ENCODE measurements at regions not wholly inside any gene's neighbourhood (a gene's known extent, or its start where the extent isn't known, plus 50 kb on each side); places are given as distances from the start of the nearest gene placed in this dataset.

DNA sequence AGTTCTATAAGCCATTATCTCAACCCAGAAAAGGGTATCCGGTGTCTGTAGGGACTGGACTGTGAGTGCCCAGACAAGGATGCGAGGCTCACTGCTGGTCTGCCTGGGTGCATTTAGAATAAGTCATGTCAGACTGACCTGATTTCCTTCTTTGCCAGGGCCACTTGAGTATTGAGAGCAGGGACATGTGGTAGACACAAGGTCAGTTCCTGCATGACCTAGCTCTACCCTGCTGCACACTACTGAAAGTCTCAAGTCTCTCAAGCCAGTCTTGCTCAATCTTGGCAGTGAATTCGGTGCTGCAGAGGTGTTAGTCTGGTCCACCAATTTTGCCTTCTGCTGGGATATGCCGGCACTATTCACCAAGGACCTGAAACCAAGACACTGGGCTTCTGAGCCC, 180.1 kb downstream of the C1orf94 start:
- H3K4me3 ChIP-seq (ENCODE audit: low read depth, low read length): no peak overlapping the region
- no peak for DNase-seq (ENCODE audit: low read depth, low spot score)
- TF ChIP-seq, protein P1, sequence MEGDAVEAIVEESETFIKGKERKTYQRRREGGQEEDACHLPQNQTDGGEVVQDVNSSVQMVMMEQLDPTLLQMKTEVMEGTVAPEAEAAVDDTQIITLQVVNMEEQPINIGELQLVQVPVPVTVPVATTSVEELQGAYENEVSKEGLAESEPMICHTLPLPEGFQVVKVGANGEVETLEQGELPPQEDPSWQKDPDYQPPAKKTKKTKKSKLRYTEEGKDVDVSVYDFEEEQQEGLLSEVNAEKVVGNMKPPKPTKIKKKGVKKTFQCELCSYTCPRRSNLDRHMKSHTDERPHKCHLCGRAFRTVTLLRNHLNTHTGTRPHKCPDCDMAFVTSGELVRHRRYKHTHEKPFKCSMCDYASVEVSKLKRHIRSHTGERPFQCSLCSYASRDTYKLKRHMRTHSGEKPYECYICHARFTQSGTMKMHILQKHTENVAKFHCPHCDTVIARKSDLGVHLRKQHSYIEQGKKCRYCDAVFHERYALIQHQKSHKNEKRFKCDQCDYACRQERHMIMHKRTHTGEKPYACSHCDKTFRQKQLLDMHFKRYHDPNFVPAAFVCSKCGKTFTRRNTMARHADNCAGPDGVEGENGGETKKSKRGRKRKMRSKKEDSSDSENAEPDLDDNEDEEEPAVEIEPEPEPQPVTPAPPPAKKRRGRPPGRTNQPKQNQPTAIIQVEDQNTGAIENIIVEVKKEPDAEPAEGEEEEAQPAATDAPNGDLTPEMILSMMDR (IDR thresholded peaks at IDR 0.05; ENCODE audit: low read depth, low read length): no peak
- in situ Hi-C loops (cut with HindIII; ENCODE audit: low sequenced_read_pairs): no loop called here

DNA sequence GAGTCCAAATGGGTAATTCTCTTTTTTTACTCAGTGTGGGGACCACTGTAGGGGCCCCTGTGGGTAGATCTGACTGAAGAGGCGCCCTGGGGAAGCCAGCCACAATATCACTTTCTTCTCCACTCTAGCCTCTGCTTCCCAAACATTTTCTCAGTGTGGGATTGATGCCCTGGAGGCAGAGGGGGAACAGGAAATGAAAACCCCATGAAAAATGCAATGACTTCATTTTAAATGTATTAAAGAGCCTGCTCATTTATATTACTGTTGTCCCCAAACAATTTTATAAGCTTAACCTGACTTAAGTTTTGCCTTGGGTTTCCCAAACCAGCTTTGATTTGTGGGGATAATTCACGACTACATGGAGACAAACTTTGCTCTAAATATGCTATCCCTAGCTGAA, 181.9 kb downstream of the C1orf94 start:
- no peak for DNase-seq (ENCODE audit: low read depth, low spot score)
- H3K4me3 ChIP-seq (ENCODE audit: low read depth, low read length): no peak overlapping the region
- TF ChIP-seq, protein P1 (IDR thresholded peaks at IDR 0.05; ENCODE audit: low read depth, low read length): no peak
- in situ Hi-C loops (cut with HindIII; ENCODE audit: low sequenced_read_pairs): no loop called here

- no peak for DNase-seq (ENCODE audit: low read depth, low spot score)
- TF ChIP-seq, protein P1 (IDR thresholded peaks at IDR 0.05; ENCODE audit: low read depth, low read length): no peak
- in situ Hi-C loops (cut with HindIII; ENCODE audit: low sequenced_read_pairs): no loop called here
- no peak overlapping the region for H3K4me3 ChIP-seq (ENCODE audit: low read depth, low read length)
Measured at GRCh38 chr1:34359411-34359810, 182.7 kb downstream of the C1orf94 start.

GRCh38 chr1:34360574-34360973, 183.9 kb downstream of the C1orf94 start:
- in situ Hi-C loops (cut with HindIII; ENCODE audit: low sequenced_read_pairs): no loop called here
- TF ChIP-seq, protein P1 (IDR thresholded peaks at IDR 0.05; ENCODE audit: low read depth, low read length): no peak
- no peak for DNase-seq (ENCODE audit: low read depth, low spot score)
- no peak overlapping the region for H3K4me3 ChIP-seq (ENCODE audit: low read depth, low read length)

DNA sequence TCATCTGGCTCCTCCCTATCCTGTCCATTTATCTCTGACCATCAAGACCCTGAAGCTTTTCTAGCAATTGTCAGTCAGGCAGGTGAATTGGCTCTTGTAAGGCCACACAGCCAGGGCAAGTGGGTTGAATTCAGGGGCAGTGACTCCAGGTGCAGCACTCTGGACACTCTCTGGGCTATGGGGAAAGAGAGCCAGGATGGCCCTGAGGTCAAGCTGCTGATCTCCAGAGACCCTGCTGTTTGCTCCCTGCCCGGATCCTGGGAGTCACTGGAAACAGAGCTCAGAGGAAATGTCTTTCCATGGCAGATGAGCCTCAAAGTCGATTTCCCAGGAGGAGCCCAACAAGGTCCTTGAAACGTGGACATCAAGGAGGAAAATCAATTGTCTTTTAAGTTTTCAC, 184.4 kb downstream of the C1orf94 start:
- DNase-seq (ENCODE audit: low read depth, low spot score): no peak
- no peak overlapping the region for H3K4me3 ChIP-seq (ENCODE audit: low read depth, low read length)
- in situ Hi-C loops (cut with HindIII; ENCODE audit: low sequenced_read_pairs): no loop called here
- TF ChIP-seq, protein P1 (IDR thresholded peaks at IDR 0.05; ENCODE audit: low read depth, low read length): no peak

- no peak overlapping the region for H3K4me3 ChIP-seq (ENCODE audit: low read depth, low read length)
- in situ Hi-C loops (cut with HindIII; ENCODE audit: low sequenced_read_pairs): no loop called here
- TF ChIP-seq, protein P1 (IDR thresholded peaks at IDR 0.05; ENCODE audit: low read depth, low read length): no peak
- no peak for DNase-seq (ENCODE audit: low read depth, low spot score)
Measured at GRCh38 chr1:34361781-34362357, 185.2 kb downstream of the C1orf94 start.

- in situ Hi-C loops (cut with HindIII; ENCODE audit: low sequenced_read_pairs): no loop called here
- TF ChIP-seq, protein P1 (IDR thresholded peaks at IDR 0.05; ENCODE audit: low read depth, low read length): no peak
- DNase-seq (ENCODE audit: low read depth, low spot score): no peak
- no peak overlapping the region for H3K4me3 ChIP-seq (ENCODE audit: low read depth, low read length)
Measured at GRCh38 chr1:34362949-34363348, 186.2 kb downstream of the C1orf94 start.
